ENCODE measurements at regions not wholly inside any gene's neighbourhood (a gene's known extent, or its start where the extent isn't known, plus 50 kb on each side); places are given as distances from the start of the nearest gene placed in this dataset.

DNA sequence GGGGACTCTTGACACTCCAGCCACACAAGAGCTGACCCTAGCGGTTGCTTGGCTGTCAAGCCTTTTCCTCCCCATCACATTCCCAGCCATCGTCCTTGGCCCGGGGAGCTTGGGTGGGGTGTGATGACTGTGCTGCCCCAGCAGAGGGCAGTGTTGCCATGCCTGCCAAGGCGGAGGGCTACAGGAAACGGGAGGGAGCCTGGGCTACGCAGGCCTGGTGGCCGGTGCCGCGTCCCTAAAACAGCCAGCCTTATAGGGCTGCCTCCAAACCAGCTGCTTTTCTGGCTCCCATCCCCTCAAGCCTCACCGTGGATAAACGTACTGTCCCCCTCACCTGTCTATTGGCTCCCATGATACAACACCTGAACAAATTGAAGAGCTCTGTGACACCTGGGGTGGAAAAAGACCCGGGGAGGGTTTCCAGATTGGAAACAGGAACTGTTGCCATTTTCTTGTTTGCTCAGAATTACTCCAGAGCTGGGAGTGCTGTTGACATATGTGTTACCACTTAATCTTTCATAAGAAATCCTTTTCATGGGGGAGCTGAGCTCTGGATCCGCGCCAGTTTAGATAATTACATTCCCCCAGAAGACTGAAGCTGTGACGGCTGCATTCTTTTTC is 72.8 kb upstream of the ASTN2 start:
- H3K27ac Mint-ChIP-seq = no peak overlapping the region
- H3K9me3 Mint-ChIP-seq = no peaks in the 10 kb centered on the region
- ATAC-seq (ENCODE audit: low read depth) = peak; percentile 46
- no peaks in the 10 kb centered on the region for H3K4me1 Mint-ChIP-seq
- peaks cover 11% of the 10 kb centered on the region for H3K27me3 Mint-ChIP-seq
- no peaks in the 10 kb centered on the region for H3K36me3 Mint-ChIP-seq
- no peak overlapping the region for H3K4me3 Mint-ChIP-seq
- peak; percentile 22 to 29 for DNase-seq (ENCODE audit: low spot score in 2 of 2)

DNA sequence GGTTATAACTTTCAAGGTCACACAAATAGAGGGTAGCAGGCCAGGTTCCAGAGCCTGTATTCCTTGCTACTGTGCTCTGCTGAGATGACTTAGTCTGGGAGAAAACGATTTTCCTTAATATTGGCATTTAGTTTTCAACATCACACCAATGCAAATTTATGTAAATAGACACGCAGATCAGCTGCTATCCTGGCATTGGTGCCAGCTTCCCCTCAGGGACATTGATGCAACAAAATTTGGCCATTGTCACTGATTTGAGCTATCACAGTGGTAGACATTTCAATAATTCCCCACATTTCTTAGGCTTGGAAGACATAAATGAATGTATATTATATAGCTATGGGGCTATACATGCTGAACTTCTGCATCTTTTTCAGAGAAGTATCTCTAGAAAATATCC is 71.6 kb upstream of the ASTN2 start:
- no peaks in the 10 kb centered on the region for H3K36me3 Mint-ChIP-seq
- H3K9me3 Mint-ChIP-seq = no peaks in the 10 kb centered on the region
- H3K27me3 Mint-ChIP-seq = peaks cover 11% of the 10 kb centered on the region
- ATAC-seq (ENCODE audit: low read depth) (no peak), DNase-seq (ENCODE audit: low spot score in 2 of 2) (no peak)
- H3K4me1 Mint-ChIP-seq = no peaks in the 10 kb centered on the region
- H3K27ac Mint-ChIP-seq = no peak overlapping the region
- H3K4me3 Mint-ChIP-seq = no peak overlapping the region

DNA sequence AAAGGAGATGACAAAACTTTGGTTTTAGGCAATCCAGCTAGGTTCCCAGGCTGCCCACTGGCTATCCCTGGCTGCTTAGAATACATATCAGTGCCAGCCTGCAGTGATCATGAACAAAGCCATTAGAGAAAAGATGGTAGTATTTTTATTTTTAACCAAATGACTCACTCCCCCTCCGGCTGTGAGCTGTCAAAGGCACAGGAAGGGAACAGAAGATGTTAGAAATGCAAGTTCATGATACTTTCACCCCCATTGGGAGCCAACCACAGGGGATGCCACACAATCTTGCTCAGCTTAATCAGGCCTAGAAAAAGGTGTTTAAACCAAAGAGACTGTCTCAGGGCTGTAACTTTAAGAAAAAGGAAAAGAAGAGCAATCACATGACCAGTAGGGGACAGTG is 70.3 kb upstream of the ASTN2 start:
- H3K36me3 Mint-ChIP-seq = peaks cover 2% of the 10 kb centered on the region
- peaks cover 2% of the 10 kb centered on the region for H3K9me3 Mint-ChIP-seq
- H3K27ac Mint-ChIP-seq = no peak overlapping the region
- H3K27me3 Mint-ChIP-seq = peaks cover 12% of the 10 kb centered on the region
- H3K4me1 Mint-ChIP-seq = no peaks in the 10 kb centered on the region
- H3K4me3 Mint-ChIP-seq = no peak overlapping the region
- DNase-seq (ENCODE audit: low spot score in 2 of 2) (no peak), ATAC-seq (ENCODE audit: low read depth) (no peak)

- DNase-seq (ENCODE audit: low spot score in 2 of 2) = no peak
- H3K36me3 Mint-ChIP-seq = peaks cover 2% of the 10 kb centered on the region
- no peaks in the 10 kb centered on the region for H3K4me1 Mint-ChIP-seq
- ATAC-seq (ENCODE audit: low read depth) = no peak
- no peak overlapping the region for H3K4me3 Mint-ChIP-seq
- peaks cover 2% of the 10 kb centered on the region for H3K9me3 Mint-ChIP-seq
- H3K27me3 Mint-ChIP-seq = peaks cover 11% of the 10 kb centered on the region
- no peak overlapping the region for H3K27ac Mint-ChIP-seq
Measured at GRCh38 chr9:117480729-117481128, 65.9 kb upstream of the ASTN2 start.

- H3K4me1 Mint-ChIP-seq = no peaks in the 10 kb centered on the region
- H3K4me3 Mint-ChIP-seq = no peak overlapping the region
- peaks cover 9% of the 10 kb centered on the region for H3K27me3 Mint-ChIP-seq
- H3K36me3 Mint-ChIP-seq = peaks cover 2% of the 10 kb centered on the region
- no peak overlapping the region for H3K27ac Mint-ChIP-seq
- H3K9me3 Mint-ChIP-seq = peaks cover 2% of the 10 kb centered on the region
- DNase-seq (ENCODE audit: low spot score in 2 of 2) (no peak), ATAC-seq (ENCODE audit: low read depth) (no peak)
Measured at GRCh38 chr9:117480253-117480652, 65.4 kb upstream of the ASTN2 start.

- DNase-seq (ENCODE audit: low spot score in 2 of 2) (no peak), ATAC-seq (ENCODE audit: low read depth) (no peak)
- Mint-ChIP-seq H3K27me3 (peaks cover 2% of the 10 kb centered on the region), H3K4me3 (no peak overlapping the region), H3K4me1 (no peaks in the 10 kb centered on the region), H3K36me3 (no peaks in the 10 kb centered on the region), H3K27ac (no peak overlapping the region), H3K9me3 (peaks cover 3% of the 10 kb centered on the region)
Measured at GRCh38 chr9:117473293-117473692, 58.4 kb upstream of the ASTN2 start.

DNA sequence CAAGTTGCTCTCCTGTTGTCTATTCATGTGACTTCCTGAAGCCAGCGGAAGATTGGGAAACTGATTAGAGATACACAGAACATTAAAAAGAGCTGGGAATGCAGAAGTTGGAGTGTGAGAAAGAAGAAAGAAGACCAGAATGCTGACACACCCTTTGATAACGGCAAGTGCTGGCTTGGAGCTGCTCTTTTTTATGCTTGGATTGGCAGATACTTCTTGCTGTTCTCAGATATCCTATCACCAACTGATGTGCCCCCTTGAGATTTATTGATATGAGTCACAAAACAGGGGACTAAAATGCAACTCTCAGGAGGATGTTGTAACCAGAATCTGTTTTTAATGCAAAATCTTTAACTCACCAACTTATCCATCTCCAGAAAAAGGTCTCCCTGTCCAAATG is 56.0 kb upstream of the ASTN2 start:
- H3K4me1 Mint-ChIP-seq = no peaks in the 10 kb centered on the region
- H3K27ac Mint-ChIP-seq = no peak overlapping the region
- no peak overlapping the region for H3K4me3 Mint-ChIP-seq
- H3K27me3 Mint-ChIP-seq = peaks cover 2% of the 10 kb centered on the region
- H3K36me3 Mint-ChIP-seq = no peaks in the 10 kb centered on the region
- peaks cover 3% of the 10 kb centered on the region for H3K9me3 Mint-ChIP-seq
- ATAC-seq (ENCODE audit: low read depth) (no peak), DNase-seq (ENCODE audit: low spot score in 2 of 2) (no peak)

DNA sequence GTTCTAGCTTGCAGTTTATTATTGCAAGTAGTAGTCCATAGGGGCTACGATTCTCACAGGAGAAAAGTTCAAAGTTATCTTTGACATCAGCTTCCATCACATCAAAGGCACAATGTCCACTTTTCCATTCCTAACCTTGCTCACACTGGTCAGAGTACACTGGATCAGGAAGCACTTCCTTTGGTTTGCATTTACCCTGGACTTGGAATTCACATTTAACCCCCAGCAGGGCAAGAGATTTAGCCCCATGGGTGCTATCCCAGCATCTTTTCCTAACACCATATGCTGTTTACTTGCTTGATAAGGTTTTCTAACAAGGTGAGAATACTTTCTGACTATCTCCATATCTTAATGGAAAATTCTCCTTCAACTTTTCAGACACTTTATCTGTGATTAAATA is 55.6 kb upstream of the ASTN2 start:
- Mint-ChIP-seq H3K4me3 (no peak overlapping the region), H3K9me3 (peaks cover 3% of the 10 kb centered on the region), H3K27me3 (peaks cover 2% of the 10 kb centered on the region), H3K27ac (no peak overlapping the region), H3K4me1 (no peaks in the 10 kb centered on the region), H3K36me3 (no peaks in the 10 kb centered on the region)
- ATAC-seq (ENCODE audit: low read depth) (no peak), DNase-seq (ENCODE audit: low spot score in 2 of 2) (no peak)

- H3K4me1 Mint-ChIP-seq = no peaks in the 10 kb centered on the region
- H3K36me3 Mint-ChIP-seq = no peaks in the 10 kb centered on the region
- no peak for DNase-seq (ENCODE audit: low spot score in 2 of 2)
- no peak overlapping the region for H3K27ac Mint-ChIP-seq
- H3K9me3 Mint-ChIP-seq = no peaks in the 10 kb centered on the region
- no peak for ATAC-seq (ENCODE audit: low read depth)
- no peak overlapping the region for H3K4me3 Mint-ChIP-seq
- no peaks in the 10 kb centered on the region for H3K27me3 Mint-ChIP-seq
Measured at GRCh38 chr9:117466111-117466510, 51.3 kb upstream of the ASTN2 start.

DNA sequence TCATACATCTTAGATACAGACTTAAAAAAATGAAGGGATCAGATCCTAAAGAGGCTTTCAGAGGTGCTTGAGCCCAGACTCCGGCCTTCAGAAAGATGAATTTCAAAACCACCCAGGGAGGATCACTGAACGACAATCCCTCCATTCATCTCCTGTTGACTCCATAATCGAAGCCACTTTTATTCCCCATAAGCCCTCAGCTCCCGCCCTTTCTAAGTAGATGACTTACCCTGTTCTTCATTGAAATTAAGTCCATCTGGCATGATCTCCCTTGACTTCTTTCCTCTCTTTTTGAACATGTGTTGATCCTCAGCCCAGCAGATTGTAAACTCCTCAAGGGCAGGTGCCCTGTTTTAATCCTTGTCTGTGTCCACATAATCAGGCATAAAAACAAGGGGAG is 50.8 kb upstream of the ASTN2 start:
- H3K9me3 Mint-ChIP-seq = no peaks in the 10 kb centered on the region
- H3K36me3 Mint-ChIP-seq = no peaks in the 10 kb centered on the region
- no peak overlapping the region for H3K4me3 Mint-ChIP-seq
- no peaks in the 10 kb centered on the region for H3K27me3 Mint-ChIP-seq
- no peak overlapping the region for H3K27ac Mint-ChIP-seq
- DNase-seq (ENCODE audit: low spot score in 2 of 2) (no peak), ATAC-seq (ENCODE audit: low read depth) (no peak)
- H3K4me1 Mint-ChIP-seq = no peaks in the 10 kb centered on the region

DNA sequence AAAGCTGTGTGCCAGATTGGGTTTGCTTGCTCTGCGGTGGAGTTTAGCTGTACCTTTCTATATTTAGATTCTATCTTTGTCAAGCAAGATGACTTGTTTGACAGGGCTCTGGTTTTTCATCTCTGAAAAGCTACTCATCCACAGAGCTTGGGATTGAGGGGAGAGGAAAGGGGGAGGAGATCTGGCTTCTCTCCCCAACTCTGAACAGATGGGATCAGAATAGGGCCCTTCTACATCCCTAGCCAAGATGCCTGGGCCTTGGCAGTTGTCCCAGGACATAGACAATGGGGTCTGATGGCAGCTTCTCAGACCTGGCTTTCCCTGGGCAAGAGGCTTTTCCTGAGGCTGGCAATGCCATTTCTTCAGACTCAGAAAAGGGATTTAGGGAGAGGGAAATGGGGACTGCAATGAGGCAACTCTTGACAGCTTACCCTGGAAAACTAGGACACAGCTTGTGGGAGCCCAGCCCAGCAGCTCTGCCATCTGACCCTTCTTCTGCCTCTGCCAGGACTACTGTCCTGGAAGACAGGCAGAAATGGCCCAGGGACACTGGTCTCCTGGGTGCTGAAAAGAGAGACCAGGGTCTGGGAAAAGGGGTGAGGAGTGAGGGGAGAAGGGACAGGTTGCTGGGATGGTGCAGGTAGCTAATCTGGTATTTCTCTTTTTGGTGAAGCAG is 50.2 kb upstream of the ASTN2 start:
- H3K27me3 Mint-ChIP-seq = no peaks in the 10 kb centered on the region
- H3K9me3 Mint-ChIP-seq = no peaks in the 10 kb centered on the region
- ATAC-seq (ENCODE audit: low read depth) = no peak
- no peak overlapping the region for H3K27ac Mint-ChIP-seq
- no peaks in the 10 kb centered on the region for H3K4me1 Mint-ChIP-seq
- H3K36me3 Mint-ChIP-seq = no peaks in the 10 kb centered on the region
- no peak for DNase-seq (ENCODE audit: low spot score in 2 of 2)
- H3K4me3 Mint-ChIP-seq = no peak overlapping the region

Data from memory B cell (primary cell).